ENCODE measurements at regions not wholly inside any gene's neighbourhood (a gene's known extent, or its start where the extent isn't known, plus 50 kb on each side); places are given as distances from the start of the nearest gene placed in this dataset.

- intact Hi-C loops (cut with DNase I, micrococcal nuclease): no loop called here
- no peak for DNase-seq
- Histone ChIP-seq H3K9me3 (ENCODE audit: control insufficient read depth in 1 of 2, insufficient read depth in 1 of 2, low read length in 2 of 2) (peaks cover 3 to 6% of the 10 kb centered on the region in 2 experiments), H3K36me3 (ENCODE audit: insufficient read depth, low read length) (no peaks in the 10 kb centered on the region), H3K27ac (ENCODE audit: low read depth in 1 of 2, low read length in 2 of 2) (no peak overlapping the region), H3K4me3 (ENCODE audit: low read length) (no peak overlapping the region), H3K4me1 (ENCODE audit: insufficient read depth, low read length) (no peaks in the 10 kb centered on the region), H3K27me3 (ENCODE audit: control insufficient read depth in 1 of 2, insufficient read depth in 2 of 2, low read length in 2 of 2) (no peaks in the 10 kb centered on the region)
- Mint-ChIP-seq H3K27me3 (no peaks in the 10 kb centered on the region), H3K27ac (no peak overlapping the region), H3K4me1 (ENCODE audit: low read depth) (no peaks in the 10 kb centered on the region), H3K36me3 (ENCODE audit: low read depth) (no peaks in the 10 kb centered on the region), H3K4me3 (no peak overlapping the region), H3K9me3 (peaks cover 15% of the 10 kb centered on the region)
- no peak for ATAC-seq (ENCODE audit: poor library complexity)
- CTCF ChIA-PET: no interaction called here
- POLR2A ChIA-PET: no interaction called here
- no peak for TF ChIP-seq CTCF (IDR thresholded peaks at IDR 0.05)
Measured at GRCh38 chr12:19755136-19755535, 315.8 kb downstream of the AEBP2 start.

GRCh38 chr12:19757317-19757877 is 318.1 kb downstream of the AEBP2 start:
- H3K4me1 Mint-ChIP-seq (ENCODE audit: low read depth): no peaks in the 10 kb centered on the region
- H3K36me3 Mint-ChIP-seq (ENCODE audit: low read depth): no peaks in the 10 kb centered on the region
- no peak overlapping the region for H3K4me3 ChIP-seq (ENCODE audit: low read length)
- no peak overlapping the region for H3K27ac Mint-ChIP-seq
- intact Hi-C loops (cut with DNase I, micrococcal nuclease): no loop called here
- H3K4me1 ChIP-seq (ENCODE audit: insufficient read depth, low read length): no peaks in the 10 kb centered on the region
- no peak for TF ChIP-seq CTCF (IDR thresholded peaks at IDR 0.05)
- ATAC-seq (ENCODE audit: poor library complexity): no peak
- ChIA-PET CTCF (no interaction called here), POLR2A (no interaction called here)
- H3K27ac ChIP-seq (ENCODE audit: low read depth in 1 of 2, low read length in 2 of 2): no peak overlapping the region
- peak in 2 of 14 experiments; percentile 6 to 16 for DNase-seq
- H3K36me3 ChIP-seq (ENCODE audit: insufficient read depth, low read length): no peaks in the 10 kb centered on the region
- H3K4me3 Mint-ChIP-seq: no peak overlapping the region
- peaks cover 4 to 6% of the 10 kb centered on the region in 2 experiments for H3K9me3 ChIP-seq (ENCODE audit: control insufficient read depth in 1 of 2, insufficient read depth in 1 of 2, low read length in 2 of 2)
- H3K9me3 Mint-ChIP-seq: peaks cover 11% of the 10 kb centered on the region
- no peaks in the 10 kb centered on the region for H3K27me3 Mint-ChIP-seq
- no peaks in the 10 kb centered on the region for H3K27me3 ChIP-seq (ENCODE audit: control insufficient read depth in 1 of 2, insufficient read depth in 2 of 2, low read length in 2 of 2)

DNA sequence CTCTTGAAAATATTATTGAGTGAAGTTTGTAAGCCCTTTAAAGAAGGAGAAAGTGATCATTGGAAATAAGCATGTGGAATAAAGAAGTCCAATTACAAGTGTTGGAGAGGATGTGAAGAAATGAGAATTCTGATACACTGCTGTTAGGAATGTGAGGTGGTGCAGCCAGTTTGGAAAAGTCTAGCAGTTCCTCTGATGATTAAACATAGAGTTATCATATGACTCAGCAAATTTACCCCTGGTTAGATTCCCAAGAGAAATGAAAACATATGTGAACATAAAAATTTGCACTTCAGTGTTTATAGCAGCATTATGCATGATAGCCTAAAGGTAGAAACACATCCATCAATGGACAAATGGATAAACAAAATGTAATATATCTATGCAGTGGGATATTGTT is 319.9 kb downstream of the AEBP2 start:
- H3K36me3 Mint-ChIP-seq (ENCODE audit: low read depth): no peaks in the 10 kb centered on the region
- no peak overlapping the region for H3K4me3 ChIP-seq (ENCODE audit: low read length)
- H3K9me3 ChIP-seq (ENCODE audit: control insufficient read depth in 1 of 2, insufficient read depth in 1 of 2, low read length in 2 of 2): peaks cover 0 to 4% of the 10 kb centered on the region in 2 experiments
- no peak for TF ChIP-seq CTCF (IDR thresholded peaks at IDR 0.05)
- no peaks in the 10 kb centered on the region for H3K4me1 Mint-ChIP-seq (ENCODE audit: low read depth)
- no peak overlapping the region for H3K4me3 Mint-ChIP-seq
- ATAC-seq (ENCODE audit: poor library complexity) (no peak), DNase-seq (no peak)
- ChIA-PET CTCF (no interaction called here), POLR2A (no interaction called here)
- no peak overlapping the region for H3K27ac ChIP-seq (ENCODE audit: low read depth in 1 of 2, low read length in 2 of 2)
- no peaks in the 10 kb centered on the region for H3K27me3 Mint-ChIP-seq
- no peak overlapping the region for H3K27ac Mint-ChIP-seq
- H3K9me3 Mint-ChIP-seq: no peaks in the 10 kb centered on the region
- H3K36me3 ChIP-seq (ENCODE audit: insufficient read depth, low read length): no peaks in the 10 kb centered on the region
- H3K27me3 ChIP-seq (ENCODE audit: control insufficient read depth in 1 of 2, insufficient read depth in 2 of 2, low read length in 2 of 2): no peaks in the 10 kb centered on the region
- no peaks in the 10 kb centered on the region for H3K4me1 ChIP-seq (ENCODE audit: insufficient read depth, low read length)
- intact Hi-C loops (cut with DNase I, micrococcal nuclease): no loop called here

Measured in CD4-positive, alpha-beta T cell (primary cell).